GM18868 (cell line): ENCODE measurements at regions not wholly inside any gene's neighbourhood (a gene's known extent, or its start where the extent isn't known, plus 50 kb on each side); places are given as distances from the start of the nearest gene placed in this dataset.
"Not testable (repeated sequence)": the region's sequence is repeated elsewhere in the genome, so short reads cannot be mapped to it uniquely, and the experiment has no call there.

ENCODE experiments used
- ATAC-seq: cut with Tn5 transposase; IDR thresholded peaks from one replicate; pipeline ENCODE4 v1.9.1; 2021; ENCODE audit warnings: mild to moderate bottlenecking, moderate library complexity; ENCODE audit not compliant: unreplicated experiment

- ATAC-seq = no peak
Observed at GRCh38 chr15:46892621-46893160, 824.6 kb upstream of the SEMA6D start.

DNA sequence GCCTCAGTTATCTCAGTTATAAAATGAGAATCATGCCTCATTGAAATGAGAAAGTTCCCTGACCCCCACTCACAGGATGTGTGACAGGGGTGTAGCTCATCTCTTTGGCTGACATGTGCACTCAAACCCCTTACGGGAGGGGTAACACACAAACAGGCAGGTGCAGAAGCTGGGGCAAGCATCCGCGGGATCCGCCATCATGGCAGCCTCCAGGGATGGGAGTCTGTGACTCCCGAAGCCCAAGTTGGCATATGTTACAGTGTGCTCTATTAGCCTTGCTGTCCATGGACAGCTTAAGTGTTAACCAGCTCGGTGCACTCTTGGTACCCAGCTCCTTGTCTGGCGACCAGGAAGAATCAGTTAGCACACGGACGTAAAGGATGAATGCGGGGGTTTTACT is 822.7 kb upstream of the SEMA6D start:
- ATAC-seq = no peak

DNA sequence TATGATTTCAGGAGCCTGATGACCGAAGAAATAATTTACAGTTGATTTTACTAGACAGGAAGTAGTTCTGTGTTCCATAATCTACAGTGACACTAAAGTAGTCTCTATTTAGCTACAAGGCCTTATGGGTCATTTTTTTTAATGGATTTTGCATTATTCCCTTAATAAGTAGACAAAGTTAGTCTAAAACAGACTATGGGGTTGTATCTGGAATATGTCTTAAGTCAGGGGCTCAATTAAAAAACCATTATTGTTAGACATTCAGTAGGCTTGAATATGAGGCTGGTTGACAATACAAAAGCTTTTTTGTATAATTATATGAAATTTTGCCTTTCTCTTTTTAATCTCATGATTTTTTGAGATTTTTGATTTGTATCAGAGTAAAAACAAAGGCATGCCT is 820.0 kb upstream of the SEMA6D start:
- ATAC-seq = no peak

DNA sequence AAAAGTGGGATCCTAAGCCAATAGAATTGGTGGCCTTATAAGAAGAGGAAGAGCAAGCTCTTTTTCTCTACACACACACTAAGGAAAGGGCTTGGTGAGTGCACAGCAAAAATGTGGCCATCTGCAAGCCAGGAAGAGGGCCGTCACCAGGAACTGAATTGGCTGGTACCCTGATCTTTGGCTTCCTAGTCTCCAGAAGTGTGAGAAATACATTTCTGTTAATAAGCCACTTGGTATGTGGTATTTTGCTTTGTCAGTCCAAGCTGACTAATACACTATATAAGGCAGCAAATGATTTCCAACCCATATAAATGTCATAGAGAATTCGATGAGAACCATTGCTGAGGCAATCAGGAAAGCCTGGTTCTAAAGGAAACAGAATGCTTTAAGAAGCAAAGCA is 816.3 kb upstream of the SEMA6D start:
- ATAC-seq = no peak

- ATAC-seq = no peak
Observed at GRCh38 chr15:46917721-46918252, 799.5 kb upstream of the SEMA6D start.

- ATAC-seq = no peak
Observed at GRCh38 chr15:46918462-46919140, 798.7 kb upstream of the SEMA6D start.

GRCh38 chr15:46921891-46922290 is 795.4 kb upstream of the SEMA6D start:
- ATAC-seq = no peak

DNA sequence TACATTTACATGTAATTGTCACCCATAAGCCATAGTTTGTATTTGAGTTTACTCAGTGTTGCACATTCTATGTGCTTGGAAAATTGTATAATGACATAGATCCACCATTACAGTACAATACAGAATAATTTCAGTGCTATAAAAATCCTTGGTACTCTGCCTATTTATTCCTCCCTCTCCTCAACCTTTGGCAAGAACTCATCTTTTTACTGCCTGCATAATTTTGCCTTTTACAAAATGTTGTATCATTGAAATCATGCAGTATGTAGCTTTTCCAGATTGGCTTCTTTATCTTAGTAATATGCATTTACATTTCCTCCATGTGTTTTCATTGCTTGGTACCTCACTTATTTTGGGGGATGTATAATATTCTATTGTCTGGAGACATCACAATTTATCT is 786.9 kb upstream of the SEMA6D start:
- no peak for ATAC-seq

DNA sequence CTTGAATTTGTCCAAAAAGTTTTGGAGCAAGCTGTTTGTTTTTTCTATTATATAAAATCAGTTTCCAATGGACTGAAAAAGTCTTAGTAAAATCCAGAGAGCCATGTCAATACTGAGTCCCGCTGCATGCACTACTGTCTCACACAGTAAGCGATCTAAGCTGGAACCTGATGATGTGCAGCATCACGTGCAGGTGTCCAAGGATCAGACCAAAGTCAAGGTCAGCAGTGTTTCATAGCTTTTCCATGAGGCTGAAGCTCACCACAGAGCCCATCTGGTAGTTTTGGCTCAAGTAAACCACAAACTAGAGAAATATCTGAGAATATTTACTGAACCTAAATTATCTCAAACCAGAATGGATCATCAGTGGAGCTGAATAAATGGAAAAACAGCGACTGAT is 784.0 kb upstream of the SEMA6D start:
- no peak for ATAC-seq

GRCh38 chr15:46934851-46935250 is 782.5 kb upstream of the SEMA6D start:
- ATAC-seq = no peak

DNA sequence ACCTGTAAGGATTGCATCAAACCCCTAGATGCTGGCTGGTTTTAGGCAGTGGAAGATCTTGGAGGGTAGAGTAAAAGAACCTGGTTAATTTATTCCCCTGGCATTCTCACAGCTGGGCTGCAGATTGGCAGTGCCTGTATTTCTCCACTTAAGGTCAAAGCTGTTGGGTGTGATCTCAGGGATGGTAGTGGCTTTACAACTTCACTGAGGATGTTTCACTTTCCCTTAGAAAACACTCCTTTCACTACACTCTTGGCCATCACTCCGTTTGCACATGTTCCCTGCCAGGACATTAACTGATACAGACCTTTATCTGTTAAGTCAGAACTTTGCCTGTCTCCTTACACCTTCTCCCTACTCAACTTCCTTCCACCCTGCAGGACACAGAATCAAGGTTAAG is 779.1 kb upstream of the SEMA6D start:
- ATAC-seq = no peak

DNA sequence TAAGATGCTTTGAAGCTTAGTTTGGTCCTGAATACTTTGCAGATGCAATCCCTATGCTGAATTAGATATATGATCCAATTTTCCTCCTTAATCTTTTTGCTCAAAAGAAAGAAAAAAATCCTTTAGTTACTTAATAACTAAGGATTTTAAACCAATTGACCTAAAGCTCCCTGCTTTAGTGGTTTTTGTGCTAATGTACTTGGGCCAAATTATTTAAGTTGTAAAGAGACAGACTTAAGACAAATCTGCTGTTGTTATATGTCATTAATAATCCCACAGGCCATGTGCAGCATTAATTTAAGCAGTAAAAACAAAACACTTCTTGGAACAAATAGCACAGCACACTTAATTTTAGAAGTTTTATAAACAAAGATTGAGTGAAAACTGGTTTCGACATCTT is 776.1 kb upstream of the SEMA6D start:
- no peak for ATAC-seq

GRCh38 chr15:46946953-46947352 is 770.4 kb upstream of the SEMA6D start:
- peak; percentile 76 for ATAC-seq

GRCh38 chr15:46955576-46955975 is 761.7 kb upstream of the SEMA6D start:
- no peak for ATAC-seq

DNA sequence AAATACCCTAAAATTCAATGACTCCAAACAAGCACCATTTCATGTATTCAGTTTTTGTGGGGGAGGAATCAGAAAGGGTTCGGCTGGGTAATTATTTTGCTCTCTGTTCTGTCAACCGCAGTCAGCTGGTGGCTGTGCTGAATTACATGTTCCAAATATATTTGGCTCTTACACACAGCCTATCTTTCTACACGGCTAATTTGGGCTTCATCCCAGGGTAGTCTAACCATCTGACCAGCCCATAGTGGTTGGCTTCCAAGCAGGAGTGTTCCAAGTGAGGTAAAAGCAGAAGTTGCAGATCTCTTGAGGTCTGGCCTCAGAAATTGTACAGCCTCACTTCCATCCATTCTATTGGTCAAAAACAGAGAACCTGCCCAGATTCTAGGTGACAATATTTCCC is 760.8 kb upstream of the SEMA6D start:
- no peak for ATAC-seq

DNA sequence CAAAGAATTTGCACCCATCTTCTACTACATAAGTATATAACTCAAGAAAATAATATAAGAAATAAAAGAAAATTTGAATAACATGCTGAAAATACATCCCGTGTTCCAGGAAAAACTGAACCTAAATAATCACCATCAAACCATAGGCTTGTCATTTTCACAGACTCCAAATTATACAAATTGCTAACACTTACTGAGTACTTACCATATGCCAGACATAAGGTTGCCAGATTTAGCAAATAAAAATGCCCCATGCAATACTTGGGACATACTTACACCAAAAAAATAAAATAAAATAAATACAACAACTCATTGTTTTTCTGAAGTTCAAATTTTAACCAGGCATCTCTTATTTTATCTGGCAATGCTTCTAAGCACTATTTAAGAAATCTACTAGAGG is 760.4 kb upstream of the SEMA6D start:
- ATAC-seq = no peak

DNA sequence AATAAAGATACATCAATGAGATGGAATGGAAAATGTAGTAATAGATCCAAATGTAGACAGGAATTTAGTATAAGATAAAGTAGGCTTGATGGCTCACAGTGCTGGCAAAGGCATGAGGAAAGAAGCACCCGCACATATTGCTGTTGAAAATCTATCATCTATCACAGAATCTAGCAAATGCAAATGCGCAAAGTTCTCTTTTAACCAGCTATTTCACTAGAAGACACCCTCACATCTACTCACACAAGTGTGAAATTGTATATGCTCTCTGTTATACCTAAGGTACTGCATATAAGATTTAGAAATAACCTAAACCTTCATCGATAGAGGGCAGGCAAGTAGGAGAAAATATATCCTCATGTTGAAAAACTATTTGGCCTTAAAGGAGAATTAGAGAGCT is 756.7 kb upstream of the SEMA6D start:
- ATAC-seq = no peak

DNA sequence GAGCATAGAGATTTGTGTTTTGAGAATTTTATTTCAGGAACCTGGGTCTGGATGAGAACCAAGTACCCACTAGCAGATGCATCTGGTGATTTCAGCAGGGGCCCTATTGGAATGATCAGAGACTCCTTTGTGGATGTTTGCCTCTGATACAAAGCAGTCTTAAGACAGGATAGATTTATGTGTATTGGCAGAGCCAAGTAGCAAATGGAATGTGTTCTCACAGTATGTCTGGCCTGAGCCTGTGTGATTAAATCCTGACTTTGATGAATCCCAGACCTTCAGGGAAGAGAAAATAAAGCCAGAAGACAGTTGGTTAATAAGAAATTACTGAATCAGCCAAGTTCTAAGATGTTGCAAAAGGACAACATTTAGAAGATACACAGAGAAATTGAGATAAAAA is 755.5 kb upstream of the SEMA6D start:
- no peak for ATAC-seq

DNA sequence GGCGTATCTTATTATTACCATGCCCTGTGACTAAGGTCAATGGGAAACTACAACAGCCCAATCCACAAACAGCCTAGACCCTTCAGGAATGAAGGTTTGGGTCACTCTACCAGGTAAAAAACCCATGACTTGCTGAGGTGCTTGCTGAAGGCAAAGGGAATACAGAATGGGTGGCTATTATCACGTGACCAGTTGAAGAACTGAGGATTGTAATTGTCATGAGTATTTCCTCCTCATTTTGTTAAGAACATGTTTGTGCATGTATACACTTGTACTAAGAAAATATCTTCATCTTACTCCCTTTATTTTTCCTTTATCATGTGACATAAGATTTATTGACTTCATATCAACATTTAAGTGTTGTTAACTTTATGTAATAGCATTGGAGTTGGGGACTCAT is 729.2 kb upstream of the SEMA6D start:
- ATAC-seq = not testable (repeated sequence)

GRCh38 chr15:46996359-46996758 is 720.9 kb upstream of the SEMA6D start:
- no peak for ATAC-seq

DNA sequence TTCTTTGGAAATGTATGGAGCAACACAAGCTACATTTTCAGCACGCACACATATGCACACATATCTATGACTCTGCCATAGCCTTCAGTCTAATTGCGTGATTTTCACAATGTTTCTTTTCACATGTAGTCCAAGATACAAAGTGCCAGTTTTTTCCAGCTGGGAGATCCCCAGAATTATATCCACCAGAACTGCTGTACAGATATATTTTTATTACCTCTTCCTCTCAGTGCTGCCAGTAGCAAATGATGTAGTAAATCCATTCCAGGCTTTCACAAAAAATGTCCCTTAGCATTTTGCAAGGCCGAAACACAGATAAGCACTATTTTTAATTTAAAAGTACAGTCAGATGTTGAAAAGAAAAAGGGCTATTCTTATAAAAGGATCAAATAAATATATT is 719.8 kb upstream of the SEMA6D start:
- no peak for ATAC-seq

DNA sequence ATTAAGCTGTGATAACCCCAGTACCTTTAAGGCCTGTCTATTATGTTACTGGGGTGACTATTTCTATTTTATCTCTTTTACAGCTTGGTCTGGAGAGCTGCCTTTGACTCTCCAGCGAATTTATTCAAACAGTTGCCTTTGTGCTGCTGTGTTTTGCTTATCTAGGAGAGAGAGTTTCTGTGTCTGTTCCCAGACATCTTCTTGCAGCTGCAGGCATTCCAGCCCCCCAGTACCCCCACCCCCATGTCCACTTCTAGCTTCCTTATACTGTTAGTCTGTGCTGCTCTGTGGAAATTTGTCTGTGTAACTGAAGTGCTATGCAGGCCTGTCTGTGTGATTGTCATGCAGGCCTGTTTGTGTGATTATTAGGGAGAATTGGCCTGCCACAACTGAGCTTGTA is 713.7 kb upstream of the SEMA6D start:
- ATAC-seq = no peak

- no peak for ATAC-seq
Observed at GRCh38 chr15:47013446-47013845, 703.9 kb upstream of the SEMA6D start.
